ENCODE measurements at regions not wholly inside any gene's neighbourhood (a gene's known extent, or its start where the extent isn't known, plus 50 kb on each side); places are given as distances from the start of the nearest gene placed in this dataset.

GRCh38 chr18:67951137-67951536 lies 434.6 kb upstream of the DSEL start:
- DNase-seq: no peak

- DNase-seq: no peak
Measured at GRCh38 chr18:67938660-67939059, 422.1 kb upstream of the DSEL start.

GRCh38 chr18:67935638-67936037 lies 419.1 kb upstream of the DSEL start:
- no peak for DNase-seq

GRCh38 chr18:67933271-67933670 lies 416.8 kb upstream of the DSEL start:
- DNase-seq: no peak

GRCh38 chr18:67932271-67932670 lies 415.8 kb upstream of the DSEL start:
- DNase-seq: no peak

- no peak for DNase-seq
Measured at GRCh38 chr18:67926929-67927864, 410.7 kb upstream of the DSEL start.

- DNase-seq: no peak
Measured at GRCh38 chr18:67924656-67925055, 408.1 kb upstream of the DSEL start.

- DNase-seq: no peak
Measured at GRCh38 chr18:67919316-67919715, 402.8 kb upstream of the DSEL start.

DNA sequence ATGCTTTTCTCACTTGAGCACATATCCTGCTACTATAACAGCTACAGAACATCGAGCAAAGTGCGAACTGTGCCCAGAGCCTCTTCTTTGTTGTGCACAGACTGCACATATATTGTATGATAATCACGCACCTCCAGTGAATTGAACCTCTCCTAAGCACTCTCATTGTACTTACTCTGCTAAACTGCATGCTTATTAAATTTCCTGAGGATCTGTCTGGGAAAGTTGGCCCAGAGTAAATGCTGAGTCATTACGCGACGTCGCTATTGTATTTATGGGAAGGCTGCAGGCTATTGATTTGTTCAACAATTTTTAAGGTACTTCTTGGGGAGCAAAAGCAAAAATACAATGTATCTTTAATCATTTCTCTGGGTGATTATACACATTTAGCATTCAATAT lies 399.6 kb upstream of the DSEL start:
- DNase-seq: no peak

DNA sequence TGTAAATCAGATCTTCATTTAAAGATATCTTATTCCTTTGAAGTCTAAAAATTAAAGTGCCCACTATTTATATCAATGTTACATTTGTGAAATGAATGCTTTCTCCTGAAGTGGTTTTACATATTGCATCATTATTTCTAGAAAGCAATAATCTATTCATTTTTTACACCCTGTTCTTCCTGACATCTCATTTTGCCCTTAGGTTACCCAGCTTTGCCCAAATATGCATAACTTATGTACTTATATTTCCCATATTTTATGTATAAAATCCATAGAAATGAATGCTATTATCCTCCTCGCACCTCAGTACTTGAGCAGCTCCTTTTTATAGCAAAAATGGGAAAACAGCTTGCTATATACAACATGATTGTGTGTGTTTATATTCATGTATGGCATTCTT lies 396.5 kb upstream of the DSEL start:
- DNase-seq: no peak

DNA sequence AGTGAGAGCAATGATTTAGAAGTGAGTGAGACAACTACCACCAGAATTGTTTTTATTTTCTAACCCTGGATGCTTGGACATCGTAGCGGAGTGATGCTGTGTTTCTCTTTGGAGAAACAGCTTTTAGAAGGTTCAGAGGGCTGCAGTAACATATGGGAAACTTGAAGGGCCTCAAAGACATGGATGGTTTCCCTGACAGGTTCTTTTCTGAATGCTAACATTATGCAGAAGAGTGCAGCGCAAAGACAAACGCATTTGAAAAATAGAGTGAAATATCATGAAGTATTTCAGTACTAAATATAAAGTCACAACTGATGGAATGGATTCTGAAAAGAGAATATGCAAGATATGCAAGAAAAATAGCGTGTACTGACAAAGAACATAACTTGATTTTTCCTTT lies 385.1 kb upstream of the DSEL start:
- no peak for DNase-seq

DNA sequence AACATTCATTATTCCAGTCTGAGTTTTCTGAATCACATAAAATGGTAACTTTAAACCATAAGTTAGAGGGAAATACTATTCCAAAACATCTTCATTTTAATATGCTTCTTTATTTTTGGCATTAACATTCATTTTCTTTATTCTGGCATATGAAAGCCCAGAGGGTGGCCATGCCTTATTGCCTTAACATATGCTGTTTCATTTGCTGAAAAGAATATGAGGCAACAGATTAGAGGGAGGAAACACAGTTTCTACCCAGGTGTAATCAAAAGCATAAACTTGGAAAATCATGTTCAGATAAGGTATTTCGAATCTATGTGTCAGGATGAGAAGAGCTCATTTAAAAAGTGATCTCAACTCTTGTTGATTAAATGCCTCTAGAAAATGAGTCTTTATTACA lies 379.9 kb upstream of the DSEL start:
- DNase-seq: no peak

DNA sequence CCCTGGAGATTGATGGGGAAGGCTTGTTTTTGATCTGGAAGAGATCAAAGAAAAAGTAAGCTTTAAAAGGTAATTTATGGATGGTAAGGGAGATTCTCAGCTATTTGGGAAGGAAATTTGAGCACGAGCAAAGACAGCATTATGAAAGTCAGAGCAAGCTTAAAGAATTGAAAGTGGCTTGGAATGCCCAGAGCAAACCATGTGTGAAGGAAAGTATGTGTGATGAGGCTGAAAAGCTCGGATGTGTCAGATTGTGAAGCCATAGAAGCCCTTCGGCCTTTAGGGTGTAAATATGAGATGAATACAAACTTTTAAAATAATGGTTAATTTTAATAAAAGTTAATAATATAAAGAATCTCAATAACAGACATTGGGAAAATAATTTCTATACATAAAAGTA lies 377.4 kb upstream of the DSEL start:
- DNase-seq: no peak

DNA sequence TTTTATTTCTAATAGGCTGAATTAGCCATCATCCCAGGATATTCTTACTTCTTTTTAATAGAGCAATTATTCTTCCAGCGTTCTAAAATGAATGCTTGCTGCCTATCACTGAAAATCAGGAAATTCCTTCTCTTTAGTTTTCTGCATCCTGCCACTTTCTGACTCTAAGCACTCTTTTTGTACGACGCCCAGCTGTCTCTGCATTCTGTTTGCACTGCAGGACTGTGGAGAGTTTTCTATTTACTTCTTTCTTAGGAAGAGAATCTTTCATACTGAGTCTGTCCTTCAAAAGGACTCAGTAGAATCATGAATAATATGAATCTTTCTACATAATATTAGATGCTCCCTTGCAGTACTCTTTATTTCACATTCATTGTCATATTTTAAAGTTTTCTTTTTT lies 360.4 kb upstream of the DSEL start:
- no peak for DNase-seq

GRCh38 chr18:67875944-67876343 lies 359.4 kb upstream of the DSEL start:
- DNase-seq: no peak

DNA sequence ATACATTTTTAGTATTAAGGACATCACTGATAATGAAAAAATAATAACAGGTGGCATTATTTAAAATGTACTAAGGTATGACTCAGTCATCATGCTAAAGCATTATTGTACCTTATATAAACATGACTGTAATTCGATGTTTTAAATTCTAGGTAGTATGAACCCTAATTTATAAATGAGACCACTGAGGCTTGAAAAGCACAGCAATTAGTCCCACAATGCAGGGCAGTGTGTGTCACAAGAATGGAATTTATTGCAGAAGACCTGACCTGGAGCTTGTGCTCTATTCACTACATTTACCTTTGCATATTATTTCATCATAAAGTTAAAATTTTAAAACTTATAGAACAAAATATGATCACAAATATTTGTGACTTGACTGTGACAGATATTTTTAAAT lies 358.5 kb upstream of the DSEL start:
- no peak for DNase-seq

- DNase-seq: no peak
Measured at GRCh38 chr18:67865400-67865799, 348.9 kb upstream of the DSEL start.

GRCh38 chr18:67864677-67865340 lies 348.3 kb upstream of the DSEL start:
- no peak for DNase-seq

DNA sequence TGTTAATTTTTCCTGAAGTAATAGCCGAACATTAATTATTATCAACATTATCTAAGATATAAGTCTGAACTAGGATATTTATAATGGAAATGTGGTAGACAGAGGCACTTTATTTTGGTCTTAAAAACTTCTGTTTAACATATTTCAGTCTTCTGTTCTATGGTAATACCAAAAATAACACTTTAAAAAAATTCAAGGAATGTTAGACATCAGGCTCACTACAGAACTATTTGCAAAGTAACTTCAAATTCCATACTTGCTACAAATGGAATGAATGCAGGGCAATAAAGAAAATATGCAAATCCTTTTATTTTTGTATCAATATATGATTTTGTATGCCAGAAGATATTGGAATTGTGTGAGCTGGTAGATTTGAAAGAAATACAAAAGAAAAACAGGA lies 345.5 kb upstream of the DSEL start:
- no peak for DNase-seq

- no peak for DNase-seq
Measured at GRCh38 chr18:67854340-67854739, 337.8 kb upstream of the DSEL start.

DNA sequence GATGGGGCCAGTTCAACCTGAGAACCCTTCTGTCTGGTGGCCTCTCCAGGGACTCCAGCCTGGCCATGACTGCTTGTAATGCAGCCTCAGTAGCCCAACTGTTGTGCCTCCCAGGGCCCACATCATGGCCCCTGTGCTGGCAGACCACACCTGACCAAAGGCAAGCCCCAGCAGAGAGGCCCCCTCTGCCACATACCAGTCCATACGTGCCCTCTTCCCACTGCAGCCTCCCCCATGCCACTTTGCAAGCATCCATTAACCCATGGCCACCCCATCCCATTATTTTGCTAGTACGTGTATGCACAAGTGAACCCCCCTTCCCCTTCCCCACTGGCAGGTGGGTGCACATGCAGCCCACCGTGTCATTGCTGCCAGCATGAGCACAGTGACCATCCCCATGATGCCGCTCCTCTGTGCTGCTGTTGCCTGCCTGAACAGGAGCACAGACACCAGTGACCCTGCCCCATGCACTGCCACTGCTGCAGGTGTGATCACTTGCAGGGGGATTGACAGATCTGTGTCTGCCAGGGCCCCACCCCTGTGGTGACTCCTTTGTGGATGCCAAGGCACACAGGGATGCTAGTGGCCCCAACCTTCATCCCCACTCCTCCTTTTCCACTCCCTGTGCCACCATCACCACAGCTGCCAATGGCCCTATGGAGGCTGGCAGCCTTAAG lies 330.0 kb upstream of the DSEL start:
- DNase-seq: no peak

DNA sequence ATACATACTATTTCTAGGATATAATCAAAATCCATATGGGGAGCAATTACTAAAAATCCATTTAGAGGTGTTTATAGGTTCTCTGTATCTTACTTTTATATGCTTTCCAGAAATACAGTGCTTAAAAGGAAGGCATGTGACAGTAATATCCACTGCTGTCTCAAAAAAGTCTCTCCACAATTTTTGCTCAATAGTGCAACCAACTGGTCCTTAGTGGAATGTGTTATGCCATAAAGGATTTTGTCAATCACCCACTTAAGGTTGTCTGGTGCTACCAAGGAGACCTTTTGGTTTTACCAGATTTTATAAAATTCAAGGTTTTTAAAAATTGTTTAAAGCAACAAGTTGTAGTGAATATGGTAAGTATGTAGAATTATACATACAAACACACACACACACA lies 328.5 kb upstream of the DSEL start:
- no peak for DNase-seq

- DNase-seq: no peak
Measured at GRCh38 chr18:67840379-67840778, 323.9 kb upstream of the DSEL start.

- no peak for DNase-seq
Measured at GRCh38 chr18:67818432-67818831, 301.9 kb upstream of the DSEL start.

Data from CD4-positive, alpha-beta T cell treated with Interleukin-17A for 1 hour (primary cell).